NCI-H69 (cell line): ENCODE measurements at regions not wholly inside any gene's neighbourhood (a gene's known extent, or its start where the extent isn't known, plus 50 kb on each side); places are given as distances from the start of the nearest gene placed in this dataset.
"Not testable (repeated sequence)": the region's sequence is repeated elsewhere in the genome, so short reads cannot be mapped to it uniquely, and the experiment has no call there.

Source experiments
- DNase-seq: peaks from one replicate; lab custom pipeline; 2025; lab: John Stamatoyannopoulos, UW

DNA sequence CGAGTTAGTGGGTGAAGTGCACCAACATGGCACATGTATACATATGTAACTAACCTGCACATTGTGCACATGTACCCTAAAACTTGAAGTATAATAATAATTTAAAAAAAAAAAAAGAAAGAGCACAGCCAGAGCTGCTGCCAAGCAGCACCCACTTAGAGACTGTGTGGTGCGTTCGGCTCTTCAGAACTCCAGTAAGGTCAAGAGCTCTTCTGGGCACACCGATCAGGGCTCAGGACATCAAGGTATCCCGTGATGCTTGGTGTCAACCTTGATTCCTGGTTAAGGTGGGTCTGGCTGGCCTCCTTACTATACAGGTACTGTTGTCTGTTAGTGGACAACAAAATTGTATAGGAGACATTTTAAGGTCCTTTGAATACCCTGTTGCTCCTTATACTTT lies 385.7 kb upstream of the AKR1E2 start:
- DNase-seq, result no peak

DNA sequence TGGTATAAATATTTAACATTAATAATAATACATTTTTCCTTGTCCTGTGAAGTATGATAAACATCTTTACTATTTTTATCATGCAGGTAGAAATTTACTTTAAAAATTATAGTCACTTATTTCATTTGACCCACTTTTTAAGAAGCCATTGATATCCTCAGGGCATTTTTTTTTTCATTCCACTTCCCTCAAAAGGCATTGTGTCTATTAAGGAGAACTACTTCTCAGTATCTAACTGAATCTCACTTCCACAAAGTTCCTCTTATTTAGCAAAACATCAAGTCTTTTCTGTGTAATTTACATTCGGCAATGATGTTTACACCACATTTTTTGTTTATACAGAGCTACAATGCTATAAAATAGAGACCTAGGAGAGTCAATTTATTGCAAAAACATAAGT lies 388.2 kb upstream of the AKR1E2 start:
- DNase-seq, result no peak

DNA sequence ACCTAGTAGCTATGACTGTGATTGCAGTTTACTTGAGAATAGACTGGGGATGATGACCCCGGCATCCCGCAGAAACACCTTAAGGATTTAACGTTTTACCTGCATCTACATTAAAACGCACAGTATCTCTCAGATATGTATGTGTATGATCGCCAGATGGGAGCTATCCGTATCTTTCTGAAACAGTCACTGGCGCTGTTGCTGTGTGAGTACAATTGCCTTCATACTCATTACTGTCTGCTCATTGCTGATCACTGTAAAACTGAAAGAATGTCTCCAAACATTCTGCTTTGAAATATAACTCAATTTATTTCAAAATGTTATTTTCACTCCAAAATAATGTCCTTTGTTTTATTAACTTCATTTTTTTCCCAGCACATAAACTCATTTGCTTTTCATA lies 388.9 kb upstream of the AKR1E2 start:
- no peak for DNase-seq

DNA sequence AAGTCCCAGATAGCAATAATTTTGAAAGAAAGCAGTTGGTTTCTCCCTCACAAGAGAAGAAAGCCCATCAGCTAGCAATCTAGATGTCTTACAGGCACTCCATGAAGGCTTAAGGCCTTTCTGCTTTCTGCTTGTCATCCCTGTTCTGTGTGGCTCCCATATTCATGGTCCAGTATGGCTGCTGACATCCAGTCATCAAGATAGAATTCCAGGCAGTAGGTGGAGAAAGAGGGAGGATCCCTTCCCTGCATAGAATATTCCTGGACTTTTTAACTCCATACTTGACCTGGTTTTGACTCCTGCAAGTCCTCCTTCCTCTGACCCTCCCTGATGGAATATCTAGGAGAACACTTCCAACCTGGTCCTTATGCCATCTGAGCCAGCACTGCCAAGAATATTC lies 389.9 kb upstream of the AKR1E2 start:
- DNase-seq, result no peak

DNA sequence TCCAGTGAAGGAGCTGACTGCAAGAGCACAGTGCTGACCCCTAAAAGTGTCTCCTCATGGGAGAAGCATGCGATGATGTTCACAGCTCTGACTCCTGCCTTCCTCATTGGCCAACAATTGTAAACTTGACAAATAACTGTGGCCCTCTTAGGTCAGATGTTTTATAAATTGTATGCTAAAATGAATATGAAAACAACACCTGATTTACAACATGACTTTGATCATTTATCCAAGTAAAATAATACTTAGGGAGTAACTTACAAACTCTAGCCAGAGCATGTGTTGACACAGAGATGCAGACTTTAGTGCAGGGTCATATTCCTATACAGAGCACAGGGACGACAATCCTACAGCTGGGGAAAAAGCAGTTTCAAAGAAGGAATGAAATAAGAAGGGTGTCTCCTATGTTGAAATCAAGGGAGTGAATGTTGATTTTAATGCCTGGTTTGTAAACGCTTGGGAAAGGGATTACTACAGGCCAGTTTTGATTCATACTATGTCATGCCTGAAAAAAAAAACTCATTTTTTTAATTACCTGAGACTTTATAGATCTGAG lies 391.4 kb upstream of the AKR1E2 start:
- DNase-seq, result no peak

DNA sequence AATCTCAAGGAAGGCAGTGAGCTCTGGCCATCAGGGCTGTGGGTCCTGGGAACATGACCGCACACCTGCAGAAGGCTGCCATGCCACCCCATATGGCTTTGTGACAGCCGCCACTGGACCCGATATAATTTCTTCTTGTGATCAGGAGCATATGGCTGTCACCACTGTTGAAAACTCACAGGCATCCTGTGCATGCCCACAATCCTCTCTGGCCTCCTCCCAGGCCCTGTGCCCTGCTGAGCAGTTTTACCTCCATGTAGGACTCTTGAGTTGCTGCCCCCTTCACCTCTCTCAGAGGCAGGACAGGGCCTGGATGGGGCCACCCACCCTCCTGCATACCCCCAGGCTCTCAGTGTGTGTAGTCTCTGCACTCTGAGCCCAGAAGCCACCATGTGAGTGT lies 391.9 kb upstream of the AKR1E2 start:
- no peak for DNase-seq

DNA sequence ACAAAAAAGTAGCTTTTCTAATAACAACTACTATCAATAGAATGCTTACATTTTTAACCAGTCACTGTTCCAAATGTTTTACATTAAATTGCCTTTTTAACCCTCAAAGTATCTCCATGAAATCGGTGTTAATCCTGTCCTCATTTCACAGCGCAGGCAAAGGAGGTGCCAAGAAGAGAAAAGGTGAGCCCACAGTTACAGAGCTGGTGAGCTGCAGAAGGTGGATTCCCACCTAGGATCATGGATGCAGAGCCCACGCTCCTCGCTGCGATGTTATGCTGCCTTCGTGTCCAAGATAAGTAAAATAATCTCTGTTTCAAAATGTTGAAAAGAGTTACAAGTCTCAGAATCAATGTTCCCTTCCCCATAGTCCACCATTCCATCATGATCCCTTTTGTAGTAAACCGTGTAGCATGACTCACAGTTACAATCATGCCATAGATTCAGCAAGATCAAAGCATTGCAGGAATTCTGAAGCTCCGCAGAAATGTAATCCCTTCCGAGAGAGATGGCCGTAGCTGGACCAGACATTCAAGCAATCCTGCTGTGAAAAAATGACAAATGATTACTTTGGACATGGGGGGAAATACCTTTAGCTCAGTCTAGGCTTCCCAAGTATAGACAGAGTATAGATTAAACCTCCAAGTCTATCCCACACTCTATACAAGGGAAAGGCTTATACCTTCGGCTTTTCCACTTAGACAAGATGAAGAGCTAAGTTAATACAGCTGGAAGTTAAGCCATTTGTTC lies 394.7 kb upstream of the AKR1E2 start:
- no peak for DNase-seq

DNA sequence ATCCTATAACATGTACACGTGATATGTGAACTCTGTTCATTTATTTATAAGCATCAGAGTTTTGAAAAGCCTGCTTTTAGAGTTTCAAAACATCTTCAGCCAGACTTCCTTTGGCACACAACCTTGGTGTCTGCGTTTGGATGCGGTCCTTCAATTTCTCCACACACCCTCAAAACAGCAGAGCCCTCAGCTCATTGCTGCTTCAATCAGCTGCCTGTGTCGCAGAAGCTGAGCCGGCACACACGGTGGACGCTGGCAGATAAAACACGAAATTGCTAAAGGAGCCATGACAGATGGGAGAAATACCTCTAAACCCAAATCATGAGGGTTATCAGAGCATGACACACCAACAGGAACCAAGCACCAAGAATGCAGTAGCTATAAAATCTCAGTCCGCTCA lies 396.4 kb upstream of the AKR1E2 start:
- no peak for DNase-seq

DNA sequence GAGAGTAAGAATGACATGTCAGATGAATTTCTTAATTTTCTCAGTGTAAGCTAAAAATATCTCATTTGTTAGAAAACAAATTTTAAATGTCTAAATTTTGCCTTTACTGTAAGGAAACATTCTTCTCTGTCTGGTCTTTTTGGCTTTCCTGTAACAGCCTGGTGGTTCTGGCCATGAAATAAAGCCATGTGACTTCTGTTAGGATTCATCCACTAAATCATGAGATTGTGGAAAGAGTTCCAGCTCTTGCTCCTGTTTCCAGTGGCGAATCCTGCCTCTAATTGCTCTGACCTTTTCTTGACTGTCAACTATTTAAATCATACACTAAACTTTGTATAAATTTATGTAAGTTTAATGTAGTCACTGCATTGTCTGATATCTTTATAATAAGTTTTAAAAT lies 398.5 kb upstream of the AKR1E2 start:
- DNase-seq, result no peak

DNA sequence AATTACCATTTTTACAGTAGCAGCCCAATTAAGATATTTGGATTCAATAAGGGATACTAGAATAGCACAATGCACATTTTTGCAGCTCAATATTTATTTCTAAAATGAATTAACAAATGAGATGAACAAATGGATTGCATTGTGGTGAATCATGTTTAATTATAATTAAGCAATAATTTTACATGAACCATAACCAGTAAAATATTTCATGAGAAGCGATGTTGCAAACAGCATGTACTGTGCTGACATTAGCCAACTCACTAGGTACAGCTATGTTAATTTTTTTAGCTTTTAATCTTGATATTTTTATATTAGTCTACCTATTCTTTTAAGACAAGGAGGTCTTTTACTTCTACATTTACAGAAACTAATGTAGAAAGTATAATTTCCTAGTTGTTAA lies 399.1 kb upstream of the AKR1E2 start:
- no peak for DNase-seq

DNA sequence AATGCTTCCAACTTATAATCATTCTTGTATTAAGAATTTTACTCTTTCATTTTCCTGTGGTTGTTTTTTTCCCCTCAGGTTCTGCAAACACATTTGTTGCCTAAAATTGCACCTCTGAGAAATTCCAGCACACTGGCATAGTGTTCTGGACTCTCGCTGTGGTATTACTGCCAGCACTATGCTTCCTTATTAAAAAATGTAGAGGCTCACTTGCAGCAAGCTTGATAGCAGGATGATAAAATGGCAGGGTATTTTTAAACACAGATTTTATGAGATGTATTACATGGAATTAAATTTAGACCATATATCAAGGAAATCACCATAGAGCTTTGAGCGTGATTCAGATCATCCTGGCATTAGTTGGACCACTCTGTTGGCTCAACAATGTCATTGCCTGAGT lies 416.7 kb upstream of the AKR1E2 start:
- no peak for DNase-seq

DNA sequence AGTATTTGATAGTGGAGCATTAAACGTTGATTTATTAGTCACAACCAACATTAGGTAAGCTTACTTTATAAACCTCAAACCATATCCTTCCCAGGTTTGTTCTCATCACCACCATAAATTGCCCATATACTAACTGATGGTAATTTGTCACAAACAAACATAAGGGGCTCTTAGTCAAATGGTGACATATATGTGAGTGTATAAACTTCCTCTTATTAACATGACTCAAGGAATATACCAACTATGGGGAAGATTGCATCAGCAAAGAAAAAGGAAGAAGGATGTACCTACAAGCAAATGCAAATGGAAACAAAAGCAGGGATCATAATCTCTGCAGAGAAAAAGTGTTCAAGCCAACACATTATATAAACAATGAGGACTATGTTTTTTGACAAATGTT lies 418.2 kb upstream of the AKR1E2 start:
- no peak for DNase-seq

DNA sequence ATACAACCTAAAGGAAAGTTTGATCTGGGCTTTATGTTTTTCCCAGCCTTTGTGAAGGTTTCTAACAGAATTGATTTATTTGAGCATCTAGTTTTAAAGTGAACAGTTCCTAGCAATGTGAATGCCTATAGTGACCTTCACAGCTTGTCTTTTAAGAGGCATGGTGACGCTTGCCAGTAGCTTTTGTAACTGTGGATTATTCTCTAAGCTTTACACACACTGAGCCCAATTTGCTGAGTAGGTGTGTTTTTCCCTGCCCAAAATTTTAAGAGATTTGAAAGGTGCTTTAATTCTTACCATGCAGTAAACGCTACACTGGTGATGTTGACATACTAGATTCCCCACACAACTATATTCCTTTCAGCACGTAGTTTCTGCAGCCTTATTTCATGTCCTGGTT lies 420.2 kb upstream of the AKR1E2 start:
- no peak for DNase-seq

DNA sequence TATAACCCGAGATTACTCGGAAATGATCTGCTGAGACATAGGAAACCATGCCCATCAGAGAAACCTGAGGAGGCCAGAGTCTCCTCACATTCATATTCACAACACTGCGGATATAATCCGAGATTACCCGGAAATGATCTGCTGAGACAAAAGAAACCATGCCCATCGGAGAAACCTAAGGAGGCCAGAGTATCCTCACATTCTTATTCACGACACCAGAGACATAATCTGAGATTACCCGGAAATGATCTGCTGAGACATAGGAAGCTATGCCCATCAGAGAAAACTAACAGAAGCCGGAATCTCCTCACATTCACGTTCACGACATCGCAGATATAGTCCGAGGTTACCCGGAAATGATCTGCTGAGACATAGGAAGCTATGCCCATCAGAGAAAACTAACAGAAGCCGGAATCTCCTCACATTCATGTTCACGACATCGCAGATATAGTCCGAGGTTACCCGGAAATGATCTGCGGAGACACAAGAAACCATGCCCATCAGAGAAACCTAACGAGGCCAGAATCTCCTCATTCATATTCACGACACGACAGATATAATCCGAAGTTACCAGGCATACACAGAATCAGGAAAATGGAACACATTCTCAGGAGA lies 422.3 kb upstream of the AKR1E2 start:
- DNase-seq, result no peak

DNA sequence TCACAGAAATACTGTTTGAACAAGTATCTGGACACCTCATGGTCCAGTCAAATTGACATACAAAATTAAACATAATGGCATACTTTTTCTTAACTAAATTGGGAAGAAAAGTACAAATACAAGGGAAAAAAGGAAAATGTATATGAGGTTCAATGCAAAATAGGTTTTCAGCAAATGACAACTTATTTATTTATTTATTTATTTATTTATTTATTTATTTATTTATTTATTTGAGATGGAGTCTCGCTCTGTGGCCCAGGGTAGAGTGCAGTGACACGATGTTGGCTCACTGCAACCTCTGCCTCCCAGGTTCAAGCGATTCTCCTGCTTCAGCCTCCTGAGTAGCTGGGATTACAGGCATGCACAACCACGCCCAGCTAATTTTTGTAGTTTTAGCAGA lies 424.9 kb upstream of the AKR1E2 start:
- not testable (repeated sequence) for DNase-seq

DNA sequence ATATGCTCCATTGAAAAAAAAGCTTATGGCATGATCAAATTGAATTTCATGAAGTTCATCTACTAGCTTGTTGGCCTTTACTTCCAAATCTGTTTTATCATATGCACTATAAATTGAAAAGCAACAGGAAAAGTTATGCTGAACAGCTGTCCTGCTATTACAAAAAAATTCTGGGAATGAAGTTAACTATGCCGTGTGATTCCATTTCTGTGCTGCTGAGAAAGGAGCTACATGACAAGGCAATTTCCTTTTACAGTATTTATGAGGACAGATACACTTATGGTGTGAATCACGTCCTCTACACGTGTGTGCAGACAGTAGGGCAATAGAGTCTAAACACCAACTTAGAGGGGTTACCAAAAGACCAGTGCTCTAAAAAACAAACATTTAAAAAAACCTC lies 426.5 kb upstream of the AKR1E2 start:
- DNase-seq, result no peak

DNA sequence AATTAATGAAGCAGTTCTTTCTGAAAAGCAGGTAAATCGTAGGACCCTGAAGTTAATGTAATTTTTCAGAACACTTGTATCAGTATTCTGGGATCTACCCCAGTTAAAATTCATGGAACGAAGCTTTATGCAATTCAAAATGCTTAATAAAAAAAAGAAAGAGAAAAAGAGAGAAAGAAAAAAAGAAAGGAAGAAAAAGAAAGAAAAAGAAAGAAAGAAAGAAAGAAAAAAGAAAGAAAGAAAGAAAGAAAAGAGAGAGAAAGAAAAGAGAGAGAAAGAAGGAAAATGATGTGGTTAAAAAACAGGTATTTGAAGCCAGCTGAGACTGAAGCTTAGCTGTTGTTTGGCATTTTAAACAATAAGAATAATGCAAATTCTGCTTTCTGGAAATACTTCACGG lies 427.4 kb upstream of the AKR1E2 start:
- DNase-seq, result no peak

DNA sequence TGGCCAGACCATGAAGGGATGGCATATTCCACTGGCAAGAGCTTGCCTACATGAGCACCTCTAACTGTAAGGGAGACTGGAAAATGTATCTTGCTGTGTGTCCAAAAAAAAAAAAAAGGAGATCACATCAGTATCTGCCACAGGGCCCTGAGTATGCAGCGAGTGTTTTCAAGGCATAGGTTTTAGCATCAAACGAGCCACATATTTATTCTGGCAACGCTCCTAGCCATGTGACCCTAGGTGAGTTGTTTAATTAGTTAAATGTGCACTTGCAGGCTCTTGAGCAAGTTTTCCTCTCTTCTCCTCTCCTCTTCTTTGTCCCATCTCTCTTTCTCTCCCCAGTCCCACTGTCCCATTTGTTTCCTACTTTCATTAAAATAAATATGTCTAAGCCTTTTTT lies 428.7 kb upstream of the AKR1E2 start:
- DNase-seq, result no peak

DNA sequence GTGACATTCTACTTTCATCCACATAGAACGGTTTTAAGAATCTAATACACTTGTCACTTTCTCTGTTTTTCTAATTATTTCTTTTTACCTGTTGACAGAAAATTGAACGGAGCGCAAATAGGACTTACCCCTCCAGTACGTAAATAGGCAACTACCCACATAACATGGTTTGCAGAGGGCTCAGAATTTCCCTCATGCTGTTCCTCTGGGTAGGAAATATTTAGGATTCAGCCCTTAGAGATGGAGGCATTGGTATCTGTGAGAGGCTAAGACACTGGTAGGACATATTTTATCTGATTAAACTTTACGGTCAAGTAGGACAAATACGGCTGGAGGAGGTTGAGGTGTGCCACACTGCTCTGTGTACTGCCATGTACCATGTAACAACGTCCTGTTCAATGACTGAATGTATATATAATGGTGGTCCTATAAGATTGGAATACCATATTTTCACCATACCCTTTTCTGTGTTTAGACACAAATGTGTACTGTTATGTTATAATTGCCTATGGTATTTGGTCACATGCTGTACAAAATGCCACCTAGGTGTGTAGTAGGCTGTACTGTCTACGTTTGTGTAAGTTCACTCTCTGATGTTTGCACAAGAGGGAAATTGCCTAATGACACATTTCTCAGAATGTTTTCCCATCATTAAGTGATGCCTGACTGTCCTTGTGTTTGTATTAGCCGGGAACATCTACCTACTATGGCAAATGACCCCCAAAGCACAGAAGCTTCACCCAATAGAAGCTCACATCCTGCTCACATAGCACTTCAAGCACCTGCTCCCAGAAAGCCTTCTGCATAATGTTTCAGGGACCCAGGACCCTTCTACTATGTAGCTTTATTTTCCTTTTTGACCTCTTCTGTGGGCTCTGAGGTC lies 429.4 kb upstream of the AKR1E2 start:
- no peak for DNase-seq

DNA sequence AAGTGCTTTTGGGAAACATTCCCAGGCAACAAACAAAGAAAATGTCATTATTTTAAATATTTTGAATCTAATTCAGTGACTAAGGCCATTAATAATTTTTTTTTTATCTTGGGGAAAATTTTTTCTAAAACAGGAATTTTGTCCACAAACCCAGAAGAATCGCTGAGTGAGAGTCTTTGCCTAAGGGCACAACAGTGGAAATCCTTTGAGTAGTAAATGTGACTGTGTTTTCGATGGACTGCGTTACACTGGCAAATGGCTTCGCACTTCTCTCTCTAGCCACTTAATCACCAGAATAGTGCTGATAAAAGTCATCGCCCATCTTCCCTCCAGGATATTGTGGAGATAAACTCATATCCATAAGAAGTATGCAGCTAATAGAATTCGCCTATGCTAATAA lies 430.3 kb upstream of the AKR1E2 start:
- no peak for DNase-seq

DNA sequence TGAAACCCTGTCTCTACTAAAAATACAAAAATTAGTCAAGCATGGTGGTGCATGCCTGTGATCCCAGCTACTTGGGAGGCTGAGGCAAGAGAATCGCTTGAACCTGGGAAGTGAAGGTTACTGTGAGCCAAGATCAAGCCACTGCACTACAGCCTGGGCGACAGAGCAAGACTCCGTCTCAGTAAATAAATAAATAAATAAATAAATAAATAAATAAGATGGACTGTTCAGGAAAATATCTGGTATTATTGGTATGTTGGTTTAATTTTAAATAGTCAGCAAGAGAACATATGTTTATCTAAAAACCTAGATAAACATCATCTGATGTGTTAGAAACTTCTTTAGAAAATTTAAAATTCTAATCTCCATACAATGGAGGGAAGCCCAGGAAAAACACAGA lies 431.6 kb upstream of the AKR1E2 start:
- not testable (repeated sequence) for DNase-seq

DNA sequence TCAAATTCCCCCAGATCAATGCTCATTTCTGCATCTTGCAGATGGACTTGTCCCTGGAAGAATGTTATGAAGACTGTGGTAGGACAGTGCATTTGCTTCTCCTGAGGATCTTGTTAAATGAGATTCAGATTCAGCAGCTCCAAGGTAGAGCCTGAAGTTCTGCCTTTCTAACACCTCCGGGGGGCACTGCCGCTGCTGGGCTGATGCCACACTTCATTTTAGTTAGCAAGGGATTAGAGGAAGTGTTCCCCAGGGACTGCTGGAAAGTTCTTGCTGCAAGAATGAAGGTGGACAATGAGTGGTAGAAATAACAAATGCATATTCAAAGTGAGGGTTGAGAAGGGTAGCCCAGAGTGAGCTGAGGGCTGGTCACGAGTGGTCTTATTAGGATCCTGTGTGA lies 434.3 kb upstream of the AKR1E2 start:
- DNase-seq, result peak; percentile 1

DNA sequence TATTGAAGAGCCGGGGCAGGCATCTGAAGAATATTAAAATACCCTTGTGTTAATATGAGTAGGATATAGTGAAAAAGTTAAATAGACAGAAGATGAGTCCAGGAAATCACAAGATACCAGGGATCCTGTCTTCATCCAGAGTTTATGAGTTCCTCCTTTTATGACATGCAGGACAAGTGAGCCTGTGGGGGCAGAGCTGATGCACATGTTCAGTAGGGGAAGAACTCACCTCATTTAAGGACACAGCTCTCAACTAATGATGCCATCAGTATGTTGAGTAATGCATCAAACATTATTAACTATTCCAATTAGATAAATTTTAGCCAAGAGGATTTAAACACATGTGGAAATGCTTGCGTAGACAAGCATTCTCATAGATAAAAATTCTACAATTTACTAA lies 435.8 kb upstream of the AKR1E2 start:
- DNase-seq, result no peak
